ENCODE measurements at regions not wholly inside any gene's neighbourhood (a gene's known extent, or its start where the extent isn't known, plus 50 kb on each side); places are given as distances from the start of the nearest gene placed in this dataset.

GRCh38 chr16:55257966-55258613 lies 65.9 kb upstream of the IRX6 start:
- H3K4me1 ChIP-seq (ENCODE audit: control insufficient read depth in 2 of 2, insufficient read depth in 2 of 2, low read length in 2 of 2): no peaks in the 10 kb centered on the region
- no peak overlapping the region for H3K27ac ChIP-seq (ENCODE audit: low read depth in 1 of 2, low read length in 1 of 2)

GRCh38 chr16:55261301-55261700 lies 62.7 kb upstream of the IRX6 start:
- no peak for DNase-seq (ENCODE audit: low read depth in 6 of 9, low spot score in 9 of 9)
- WGBS: 89% methylated on average over 3 of the region's 3 CpGs
- H3K27me3 ChIP-seq (ENCODE audit: control insufficient read depth in 2 of 2, insufficient read depth in 1 of 2, low read length in 1 of 2): no peaks in the 10 kb centered on the region

More at GRCh38 chr16:55257966-55258613, 65.9 kb upstream of the IRX6 start:
- Histone ChIP-seq H3K27me3 (ENCODE audit: control insufficient read depth in 2 of 2, insufficient read depth in 1 of 2, low read length in 1 of 2) (no peaks in the 10 kb centered on the region), H3K9me3 (ENCODE audit: control insufficient read depth in 2 of 2, insufficient read depth in 1 of 2, low read length in 1 of 2) (no peaks in the 10 kb centered on the region), H3K4me3 (ENCODE audit: low read length in 2 of 2) (no peak overlapping the region), H3K36me3 (ENCODE audit: control insufficient read depth in 2 of 2, insufficient read depth in 2 of 2, low read length in 1 of 2) (no peaks in the 10 kb centered on the region)
- DNase-seq (ENCODE audit: low read depth in 6 of 9, low spot score in 9 of 9): peak in 8 of 9 donors; percentile 9 to 56 (median 18)
- 37% methylated on average over 9 of the region's 9 CpGs for whole genome bisulfite sequencing

GRCh38 chr16:55263271-55264250 lies 60.4 kb upstream of the IRX6 start:
- no peak for DNase-seq (ENCODE audit: low read depth in 6 of 9, low spot score in 9 of 9)
- 79% methylated on average over 10 of the region's 10 CpGs for WGBS
- no peaks in the 10 kb centered on the region for H3K4me1 ChIP-seq (ENCODE audit: control insufficient read depth in 2 of 2, insufficient read depth in 2 of 2, low read length in 2 of 2)
- no peak overlapping the region for H3K4me3 ChIP-seq (ENCODE audit: low read length in 2 of 2)
- H3K27me3 ChIP-seq (ENCODE audit: control insufficient read depth in 2 of 2, insufficient read depth in 1 of 2, low read length in 1 of 2): no peaks in the 10 kb centered on the region
- no peaks in the 10 kb centered on the region for H3K9me3 ChIP-seq (ENCODE audit: control insufficient read depth in 2 of 2, insufficient read depth in 1 of 2, low read length in 1 of 2)
- H3K27ac ChIP-seq (ENCODE audit: low read depth in 1 of 2, low read length in 1 of 2): no peak overlapping the region
- H3K36me3 ChIP-seq (ENCODE audit: control insufficient read depth in 2 of 2, insufficient read depth in 2 of 2, low read length in 1 of 2): no peaks in the 10 kb centered on the region

More at GRCh38 chr16:55261301-55261700, 62.7 kb upstream of the IRX6 start:
- H3K4me1 ChIP-seq (ENCODE audit: control insufficient read depth in 2 of 2, insufficient read depth in 2 of 2, low read length in 2 of 2): no peaks in the 10 kb centered on the region
- no peaks in the 10 kb centered on the region for H3K36me3 ChIP-seq (ENCODE audit: control insufficient read depth in 2 of 2, insufficient read depth in 2 of 2, low read length in 1 of 2)
- no peak overlapping the region for H3K27ac ChIP-seq (ENCODE audit: low read depth in 1 of 2, low read length in 1 of 2)
- H3K9me3 ChIP-seq (ENCODE audit: control insufficient read depth in 2 of 2, insufficient read depth in 1 of 2, low read length in 1 of 2): no peaks in the 10 kb centered on the region
- no peak overlapping the region for H3K4me3 ChIP-seq (ENCODE audit: low read length in 2 of 2)

GRCh38 chr16:55264949-55265348 lies 59.1 kb upstream of the IRX6 start:
- WGBS: 88% methylated on average over 7 of the region's 7 CpGs
- Histone ChIP-seq H3K27me3 (ENCODE audit: control insufficient read depth in 2 of 2, insufficient read depth in 1 of 2, low read length in 1 of 2) (no peaks in the 10 kb centered on the region), H3K36me3 (ENCODE audit: control insufficient read depth in 2 of 2, insufficient read depth in 2 of 2, low read length in 1 of 2) (no peaks in the 10 kb centered on the region), H3K9me3 (ENCODE audit: control insufficient read depth in 2 of 2, insufficient read depth in 1 of 2, low read length in 1 of 2) (no peaks in the 10 kb centered on the region), H3K4me3 (ENCODE audit: low read length in 2 of 2) (no peak overlapping the region), H3K27ac (ENCODE audit: low read depth in 1 of 2, low read length in 1 of 2) (no peak overlapping the region), H3K4me1 (ENCODE audit: control insufficient read depth in 2 of 2, insufficient read depth in 2 of 2, low read length in 2 of 2) (no peaks in the 10 kb centered on the region)
- DNase-seq (ENCODE audit: low read depth in 6 of 9, low spot score in 9 of 9): no peak

- no peaks in the 10 kb centered on the region for H3K27me3 ChIP-seq (ENCODE audit: control insufficient read depth in 2 of 2, insufficient read depth in 1 of 2, low read length in 1 of 2)
- H3K4me1 ChIP-seq (ENCODE audit: control insufficient read depth in 2 of 2, insufficient read depth in 2 of 2, low read length in 2 of 2): no peaks in the 10 kb centered on the region
- no peaks in the 10 kb centered on the region for H3K9me3 ChIP-seq (ENCODE audit: control insufficient read depth in 2 of 2, insufficient read depth in 1 of 2, low read length in 1 of 2)
- no peak for DNase-seq (ENCODE audit: low read depth in 6 of 9, low spot score in 9 of 9)
- no peak overlapping the region for H3K27ac ChIP-seq (ENCODE audit: low read depth in 1 of 2, low read length in 1 of 2)
- H3K36me3 ChIP-seq (ENCODE audit: control insufficient read depth in 2 of 2, insufficient read depth in 2 of 2, low read length in 1 of 2): no peaks in the 10 kb centered on the region
- WGBS: 91% methylated on average over 2 of the region's 2 CpGs
- H3K4me3 ChIP-seq (ENCODE audit: low read length in 2 of 2): no peak overlapping the region
Measured at GRCh38 chr16:55265926-55266325, 58.1 kb upstream of the IRX6 start.

- Histone ChIP-seq H3K4me3 (ENCODE audit: low read length in 2 of 2) (no peak overlapping the region), H3K27ac (ENCODE audit: low read depth in 1 of 2, low read length in 1 of 2) (no peak overlapping the region), H3K9me3 (ENCODE audit: control insufficient read depth in 2 of 2, insufficient read depth in 1 of 2, low read length in 1 of 2) (no peaks in the 10 kb centered on the region), H3K36me3 (ENCODE audit: control insufficient read depth in 2 of 2, insufficient read depth in 2 of 2, low read length in 1 of 2) (no peaks in the 10 kb centered on the region), H3K27me3 (ENCODE audit: control insufficient read depth in 2 of 2, insufficient read depth in 1 of 2, low read length in 1 of 2) (no peaks in the 10 kb centered on the region), H3K4me1 (ENCODE audit: control insufficient read depth in 2 of 2, insufficient read depth in 2 of 2, low read length in 2 of 2) (peaks cover 0 to 5% of the 10 kb centered on the region in 2 donors)
- 92% methylated on average over 5 of the region's 5 CpGs for WGBS
- DNase-seq (ENCODE audit: low read depth in 6 of 9, low spot score in 9 of 9): no peak
Measured at GRCh38 chr16:55271945-55272513, 52.0 kb upstream of the IRX6 start.

GRCh38 chr16:55272744-55273143 lies 51.3 kb upstream of the IRX6 start:
- Histone ChIP-seq H3K36me3 (ENCODE audit: control insufficient read depth in 2 of 2, insufficient read depth in 2 of 2, low read length in 1 of 2) (no peaks in the 10 kb centered on the region), H3K27me3 (ENCODE audit: control insufficient read depth in 2 of 2, insufficient read depth in 1 of 2, low read length in 1 of 2) (no peaks in the 10 kb centered on the region), H3K4me3 (ENCODE audit: low read length in 2 of 2) (no peak overlapping the region), H3K27ac (ENCODE audit: low read depth in 1 of 2, low read length in 1 of 2) (no peak overlapping the region), H3K4me1 (ENCODE audit: control insufficient read depth in 2 of 2, insufficient read depth in 2 of 2, low read length in 2 of 2) (peaks cover 0 to 5% of the 10 kb centered on the region in 2 donors), H3K9me3 (ENCODE audit: control insufficient read depth in 2 of 2, insufficient read depth in 1 of 2, low read length in 1 of 2) (no peaks in the 10 kb centered on the region)
- DNase-seq (ENCODE audit: low read depth in 6 of 9, low spot score in 9 of 9): no peak
- WGBS: 81% methylated on average over 1 of the region's 1 CpG

GRCh38 chr16:55273356-55273755 lies 50.6 kb upstream of the IRX6 start:
- no peaks in the 10 kb centered on the region for H3K9me3 ChIP-seq (ENCODE audit: control insufficient read depth in 2 of 2, insufficient read depth in 1 of 2, low read length in 1 of 2)
- WGBS: 93% methylated on average over 7 of the region's 7 CpGs
- H3K27ac ChIP-seq (ENCODE audit: low read depth in 1 of 2, low read length in 1 of 2): no peak overlapping the region
- H3K36me3 ChIP-seq (ENCODE audit: control insufficient read depth in 2 of 2, insufficient read depth in 2 of 2, low read length in 1 of 2): no peaks in the 10 kb centered on the region
- no peaks in the 10 kb centered on the region for H3K27me3 ChIP-seq (ENCODE audit: control insufficient read depth in 2 of 2, insufficient read depth in 1 of 2, low read length in 1 of 2)
- H3K4me3 ChIP-seq (ENCODE audit: low read length in 2 of 2): no peak overlapping the region
- no peak for DNase-seq (ENCODE audit: low read depth in 6 of 9, low spot score in 9 of 9)
- peaks cover 0 to 5% of the 10 kb centered on the region in 2 donors for H3K4me1 ChIP-seq (ENCODE audit: control insufficient read depth in 2 of 2, insufficient read depth in 2 of 2, low read length in 2 of 2)

GRCh38 chr16:55273959-55274358 lies 50.0 kb upstream of the IRX6 start:
- peaks cover 0 to 5% of the 10 kb centered on the region in 2 donors for H3K4me1 ChIP-seq (ENCODE audit: control insufficient read depth in 2 of 2, insufficient read depth in 2 of 2, low read length in 2 of 2)
- no peak overlapping the region for H3K27ac ChIP-seq (ENCODE audit: low read depth in 1 of 2, low read length in 1 of 2)
- no peaks in the 10 kb centered on the region for H3K27me3 ChIP-seq (ENCODE audit: control insufficient read depth in 2 of 2, insufficient read depth in 1 of 2, low read length in 1 of 2)
- H3K36me3 ChIP-seq (ENCODE audit: control insufficient read depth in 2 of 2, insufficient read depth in 2 of 2, low read length in 1 of 2): no peaks in the 10 kb centered on the region
- DNase-seq (ENCODE audit: low read depth in 6 of 9, low spot score in 9 of 9): no peak
- H3K9me3 ChIP-seq (ENCODE audit: control insufficient read depth in 2 of 2, insufficient read depth in 1 of 2, low read length in 1 of 2): no peaks in the 10 kb centered on the region
- H3K4me3 ChIP-seq (ENCODE audit: low read length in 2 of 2): no peak overlapping the region
- WGBS: 87% methylated on average over 5 of the region's 5 CpGs
